ENCODE measurements at regions not wholly inside any gene's neighbourhood (a gene's known extent, or its start where the extent isn't known, plus 50 kb on each side); places are given as distances from the start of the nearest gene placed in this dataset.

GRCh38 chr13:50616101-50616500 lies 227.4 kb downstream of the DLEU7 start:
- TF ChIP-seq CTCF (IDR thresholded peaks at IDR 0.05), result no peak
- TF ChIP-seq EZH2 (IDR thresholded peaks at IDR 0.05; ENCODE audit: borderline replicate concordance, insufficient read depth, low read depth, low read length, poor library complexity, severe bottlenecking), result no peak
